ENCODE measurements at regions not wholly inside any gene's neighbourhood (a gene's known extent, or its start where the extent isn't known, plus 50 kb on each side); places are given as distances from the start of the nearest gene placed in this dataset.

- WGBS (ENCODE audit: low lambda C conversion rate) = 32% methylated on average over 1 of the region's 1 CpG
These were observed 148.9 kb upstream of the THBS1 start for GRCh38 chr15:39432026-39432425.

More at GRCh38 chr15:39432026-39432425, 148.9 kb upstream of the THBS1 start:
- no peaks in the 10 kb centered on the region for H3K9me2 ChIP-seq
- H3K27ac ChIP-seq (ENCODE audit: low read depth in 2 of 2, low read length in 1 of 2) = no peak overlapping the region
- ChIA-PET POLR2A (no interaction called here), CTCF (no interaction called here)
- H3K4me3 ChIP-seq (ENCODE audit: low read depth in 2 of 2, low read length in 1 of 2) = no peak overlapping the region
- no peaks in the 10 kb centered on the region for H3K36me3 ChIP-seq (replicated peaks in 1 of 2; ENCODE audit: control insufficient read depth in 1 of 2, insufficient read depth in 2 of 2, low read length in 1 of 2)
- H3K79me2 ChIP-seq (ENCODE audit: insufficient read depth) = no peaks in the 10 kb centered on the region
- peaks cover 11% of the 10 kb centered on the region for H3F3A ChIP-seq (replicated peaks; ENCODE audit: insufficient read depth)
- no peak overlapping the region for H2AFZ ChIP-seq (ENCODE audit: low read depth)
- no peak for DNase-seq
- no peak overlapping the region for H3K4me2 ChIP-seq
- TF ChIP-seq GABPA (IDR thresholded peaks at IDR 0.05; ENCODE audit: low read depth) (no peak), NFIC (IDR thresholded peaks at IDR 0.05; ENCODE audit: borderline replicate concordance) (no peak), CHD2 (IDR thresholded peaks at IDR 0.05; ENCODE audit: low read length, partially characterized antibody) (no peak), RFX5 (IDR thresholded peaks at IDR 0.05; ENCODE audit: low read length) (no peak), RAD21 (IDR thresholded peaks at IDR 0.05; ENCODE audit: low read length) (no peak), SIN3A (IDR thresholded peaks at IDR 0.05; ENCODE audit: borderline replicate concordance, low read depth, low read length) (no peak), GATA2 (CRISPR knock-in tag; IDR thresholded peaks at IDR 0.05) (no peak), JUND (IDR thresholded peaks at IDR 0.05) (no peak), FOXM1 (IDR thresholded peaks at IDR 0.05; ENCODE audit: low read depth) (no peak), MEF2A (IDR thresholded peaks at IDR 0.05; ENCODE audit: borderline replicate concordance, low read depth) (no peak), FOXJ3 (CRISPR knock-in tag; IDR thresholded peaks at IDR 0.05) (no peak), PBX3 (IDR thresholded peaks at IDR 0.05) (no peak), MAX (IDR thresholded peaks at IDR 0.05; ENCODE audit: low read depth) (no peak), CTCF (IDR thresholded peaks at IDR 0.05) (no peak), USF2 (IDR thresholded peaks at IDR 0.05; ENCODE audit: borderline replicate concordance, low read depth, low read length) (no peak), TEAD4 (IDR thresholded peaks at IDR 0.05; ENCODE audit: borderline replicate concordance, insufficient read depth) (no peak), ZBTB33 (IDR thresholded peaks at IDR 0.05; ENCODE audit: borderline replicate concordance, low read depth) (no peak), RXRA (IDR thresholded peaks at IDR 0.05; ENCODE audit: borderline replicate concordance, low read depth) (no peak), REST (IDR thresholded peaks at IDR 0.05; ENCODE audit: low read depth, low read length) (no peak), FOSL2 (IDR thresholded peaks at IDR 0.05; ENCODE audit: borderline replicate concordance, low read depth) (no peak)
- peaks cover 7% of the 10 kb centered on the region in 2 experiments; a peak in 2 of 4 replicates for H3K4me1 ChIP-seq (ENCODE audit: control insufficient read depth in 1 of 2, insufficient read depth in 2 of 2, low read depth in 1 of 2, low read length in 1 of 2)
- no peaks in the 10 kb centered on the region for H3K9me3 ChIP-seq
- H3K9ac ChIP-seq = no peak overlapping the region
- no peaks in the 10 kb centered on the region for H3K27me3 ChIP-seq (ENCODE audit: insufficient read depth)
- no peaks in the 10 kb centered on the region for H4K20me1 ChIP-seq (ENCODE audit: insufficient read depth)

Measured in SK-N-SH (cell line).